ENCODE measurements at regions not wholly inside any gene's neighbourhood (a gene's known extent, or its start where the extent isn't known, plus 50 kb on each side); places are given as distances from the start of the nearest gene placed in this dataset.

DNA sequence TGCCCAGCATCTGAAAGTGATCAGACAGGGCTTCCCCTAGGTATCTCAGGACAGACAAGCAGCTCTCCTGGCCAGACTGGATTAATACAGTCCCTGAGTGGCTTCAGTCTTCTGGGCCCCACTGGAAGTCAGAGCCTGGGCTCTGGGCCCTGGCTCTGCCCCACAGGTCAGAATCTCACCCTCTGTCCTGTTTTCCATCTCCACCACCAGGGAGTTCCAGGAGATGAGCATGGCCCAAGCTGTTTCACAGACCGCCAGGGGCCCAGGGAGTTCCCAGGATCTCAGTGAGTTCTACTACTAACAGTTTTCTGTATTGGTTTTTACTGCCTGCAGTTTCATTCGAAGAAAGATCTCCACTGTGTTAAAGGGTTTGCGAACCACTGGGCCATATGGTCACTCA lies 131.5 kb downstream of the MEX3B start:
- TF ChIP-seq CTCF (IDR thresholded peaks at IDR 0.05; ENCODE audit: low read length) (no peak), EZH2 (optimal IDR thresholded peaks at IDR 0.05; ENCODE audit: low read depth, low read length) (no peak), EZH2phosphoT487 (IDR thresholded peaks at IDR 0.05; ENCODE audit: low read length) (no peak)

All from MM.1S (cell line).